ENCODE measurements at regions not wholly inside any gene's neighbourhood (a gene's known extent, or its start where the extent isn't known, plus 50 kb on each side); places are given as distances from the start of the nearest gene placed in this dataset.

DNA sequence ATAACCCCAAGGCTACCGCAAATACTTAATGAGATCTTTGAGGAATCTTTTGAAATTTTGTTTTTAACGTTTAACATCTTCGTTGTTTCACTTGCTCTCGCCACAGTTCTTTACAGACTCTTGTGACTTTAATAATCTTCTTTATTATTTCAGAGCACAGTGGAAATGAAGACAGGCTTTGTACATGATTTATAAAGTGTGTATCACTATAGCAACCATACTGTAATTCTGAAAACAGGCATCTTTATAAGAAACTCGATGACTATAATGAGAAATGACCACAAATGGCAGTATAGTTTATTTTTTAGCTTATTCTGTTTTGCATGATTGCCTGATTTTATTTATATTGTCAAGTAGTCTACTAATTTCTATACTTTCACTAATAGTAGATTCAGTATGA, 224.4 kb upstream of the GALNTL6 start:
- TF ChIP-seq EZH2phosphoT487 (IDR thresholded peaks at IDR 0.05; ENCODE audit: low read length) (no peak), CTCF (IDR thresholded peaks at IDR 0.05; ENCODE audit: low read length) (no peak), EZH2 (optimal IDR thresholded peaks at IDR 0.05; ENCODE audit: low read depth, low read length) (no peak)
